WTC11 (cell line): ENCODE measurements at regions not wholly inside any gene's neighbourhood (a gene's known extent, or its start where the extent isn't known, plus 50 kb on each side); places are given as distances from the start of the nearest gene placed in this dataset.

Source experiments
- CBFB ChIP-seq: sonication (generic); formaldehyde crosslinking; IDR thresholded peaks from 2 replicates; pipeline ENCODE4 v1.8.1; 2022; ENCODE audit warnings: mild to moderate bottlenecking, low read depth, missing genetic modification reagents
- CREB1 ChIP-seq: sonication (generic); formaldehyde crosslinking; IDR thresholded peaks from 2 replicates; pipeline ENCODE4 v1.8.0; 2023; ENCODE audit warnings: mild to moderate bottlenecking, missing genetic modification reagents
- CREM ChIP-seq: sonication (generic); formaldehyde crosslinking; IDR thresholded peaks from 2 replicates; pipeline ENCODE4 v1.8.1; 2022; ENCODE audit warnings: mild to moderate bottlenecking, missing genetic modification reagents, moderate library complexity
- ESRRA ChIP-seq: sonication (generic); formaldehyde crosslinking; IDR thresholded peaks from 2 replicates; pipeline ENCODE4 v1.8.1; 2022; ENCODE audit warnings: mild to moderate bottlenecking, missing genetic modification reagents, borderline replicate concordance
- FOXJ3 ChIP-seq: sonication (generic); formaldehyde crosslinking; IDR thresholded peaks from 2 replicates; pipeline ENCODE4 v1.9.0; 2021; ENCODE audit warnings: missing genetic modification reagents, mild to moderate bottlenecking, borderline replicate concordance
- FOXP1 ChIP-seq: sonication (generic); formaldehyde crosslinking; IDR thresholded peaks from 2 replicates; pipeline ENCODE4 v1.8.0; 2022; ENCODE audit warnings: missing genetic modification reagents, mild to moderate bottlenecking, moderate library complexity, borderline replicate concordance
- JUN ChIP-seq: sonication (generic); formaldehyde crosslinking; IDR thresholded peaks from 2 replicates; pipeline ENCODE4 v1.8.0; 2023; ENCODE audit warnings: mild to moderate bottlenecking, missing genetic modification reagents
- MXD4 ChIP-seq: fragments of 250-450 bp; sonication (Bioruptor Pico); IDR thresholded peaks from 2 replicates; pipeline ENCODE4 v1.8.0; 2021; ENCODE audit warnings: mild to moderate bottlenecking, moderate library complexity, borderline replicate concordance
- NR3C1 ChIP-seq: sonication (generic); formaldehyde crosslinking; conservative IDR thresholded peaks from 2 replicates; pipeline ENCODE4 v1.8.1; 2023; ENCODE audit warnings: low read depth, mild to moderate bottlenecking, missing genetic modification reagents
- TF ChIP-seq, protein P1 (sequence below): fragments of 200-600 bp; IDR thresholded peaks from 2 replicates; pipeline ENCODE4 v1.8.0; 2022; ENCODE audit warnings: antibody characterized with exemption
- TF ChIP-seq, protein P2 (sequence below): sonication (generic); formaldehyde crosslinking; IDR thresholded peaks from 2 replicates; pipeline ENCODE4 v1.8.0; 2023; ENCODE audit warnings: missing genetic modification reagents
- TF ChIP-seq, protein P3 (sequence below): sonication (generic); formaldehyde crosslinking; IDR thresholded peaks from 2 replicates; pipeline ENCODE4 v1.8.1; 2023; ENCODE audit warnings: mild to moderate bottlenecking, missing genetic modification reagents, moderate library complexity

DNA sequence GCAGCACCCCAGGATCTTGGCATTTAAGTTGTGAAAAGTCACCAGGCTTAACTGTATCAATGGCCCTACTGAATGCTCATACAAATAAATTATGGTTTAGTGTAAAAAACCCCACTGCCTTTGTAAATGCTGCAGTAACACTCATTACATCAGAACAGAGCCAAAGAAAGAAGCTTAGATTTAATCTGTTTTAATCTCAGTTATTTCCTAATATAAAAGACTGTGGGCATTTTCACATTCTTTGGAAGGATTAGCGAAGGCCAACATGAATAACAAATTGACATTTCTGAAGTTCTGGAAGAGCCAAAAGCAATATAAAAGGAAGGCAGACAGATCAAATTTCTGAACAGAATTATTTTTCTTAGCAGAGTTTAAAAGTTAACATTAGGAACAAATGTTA, 140.0 kb upstream of the HCCS start:
- TF ChIP-seq, protein P1, sequence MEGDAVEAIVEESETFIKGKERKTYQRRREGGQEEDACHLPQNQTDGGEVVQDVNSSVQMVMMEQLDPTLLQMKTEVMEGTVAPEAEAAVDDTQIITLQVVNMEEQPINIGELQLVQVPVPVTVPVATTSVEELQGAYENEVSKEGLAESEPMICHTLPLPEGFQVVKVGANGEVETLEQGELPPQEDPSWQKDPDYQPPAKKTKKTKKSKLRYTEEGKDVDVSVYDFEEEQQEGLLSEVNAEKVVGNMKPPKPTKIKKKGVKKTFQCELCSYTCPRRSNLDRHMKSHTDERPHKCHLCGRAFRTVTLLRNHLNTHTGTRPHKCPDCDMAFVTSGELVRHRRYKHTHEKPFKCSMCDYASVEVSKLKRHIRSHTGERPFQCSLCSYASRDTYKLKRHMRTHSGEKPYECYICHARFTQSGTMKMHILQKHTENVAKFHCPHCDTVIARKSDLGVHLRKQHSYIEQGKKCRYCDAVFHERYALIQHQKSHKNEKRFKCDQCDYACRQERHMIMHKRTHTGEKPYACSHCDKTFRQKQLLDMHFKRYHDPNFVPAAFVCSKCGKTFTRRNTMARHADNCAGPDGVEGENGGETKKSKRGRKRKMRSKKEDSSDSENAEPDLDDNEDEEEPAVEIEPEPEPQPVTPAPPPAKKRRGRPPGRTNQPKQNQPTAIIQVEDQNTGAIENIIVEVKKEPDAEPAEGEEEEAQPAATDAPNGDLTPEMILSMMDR = no peak
- TF ChIP-seq FOXP1 (CRISPR knock-in tag) (no peak), CREM (no peak), ESRRA (CRISPR knock-in tag) (no peak), NR3C1 (CRISPR knock-in tag) (no peak), FOXJ3 (CRISPR knock-in tag) (no peak), CREB1 (no peak), CBFB (CRISPR knock-in tag) (no peak), MXD4 (no peak), JUN (CRISPR knock-in tag) (no peak)
- TF ChIP-seq, protein P2, sequence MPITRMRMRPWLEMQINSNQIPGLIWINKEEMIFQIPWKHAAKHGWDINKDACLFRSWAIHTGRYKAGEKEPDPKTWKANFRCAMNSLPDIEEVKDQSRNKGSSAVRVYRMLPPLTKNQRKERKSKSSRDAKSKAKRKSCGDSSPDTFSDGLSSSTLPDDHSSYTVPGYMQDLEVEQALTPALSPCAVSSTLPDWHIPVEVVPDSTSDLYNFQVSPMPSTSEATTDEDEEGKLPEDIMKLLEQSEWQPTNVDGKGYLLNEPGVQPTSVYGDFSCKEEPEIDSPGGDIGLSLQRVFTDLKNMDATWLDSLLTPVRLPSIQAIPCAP (CRISPR knock-in tag) = no peak
- TF ChIP-seq, protein P3, sequence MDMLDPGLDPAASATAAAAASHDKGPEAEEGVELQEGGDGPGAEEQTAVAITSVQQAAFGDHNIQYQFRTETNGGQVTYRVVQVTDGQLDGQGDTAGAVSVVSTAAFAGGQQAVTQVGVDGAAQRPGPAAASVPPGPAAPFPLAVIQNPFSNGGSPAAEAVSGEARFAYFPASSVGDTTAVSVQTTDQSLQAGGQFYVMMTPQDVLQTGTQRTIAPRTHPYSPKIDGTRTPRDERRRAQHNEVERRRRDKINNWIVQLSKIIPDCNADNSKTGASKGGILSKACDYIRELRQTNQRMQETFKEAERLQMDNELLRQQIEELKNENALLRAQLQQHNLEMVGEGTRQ (CRISPR knock-in tag) = no peak
